Spleen (tissue), 7 donors: ENCODE measurements at regions not wholly inside any gene's neighbourhood (a gene's known extent, or its start where the extent isn't known, plus 50 kb on each side); places are given as distances from the start of the nearest gene placed in this dataset.

Experiments
- CTCF ChIP-seq, 11 experiments: fragments of 200-600 bp in 7 of 11; fragments of 450-650 bp in 4 of 11; sonication (generic) in 4 of 11; IDR thresholded peaks in 8 of 11; conservative IDR thresholded peaks in 3 of 11; 1 replicate in 7 of 11; 2 replicates in 4 of 11; pipeline versions ENCODE4 v1.4.0 to v1.8.0; 2016 to 2021; ENCODE audit warnings: antibody characterized with exemption in 11 of 11, inconsistent platforms in 4 of 11, mild to moderate bottlenecking in 1 of 11
- POLR2A ChIP-seq, 3 donors: fragments of 450-650 bp; IDR thresholded peaks; one replicate each; pipeline ENCODE4 v1.5.1; 2017; ENCODE audit warnings: antibody characterized with exemption in 3 of 3, mild to moderate bottlenecking in 1 of 3
- donor health status: DM: no; HTN: no; CAD: no; lungs with moderate emphysema.
- donor health status: DM: no; HTN: no; CAD: no.
- donor health status: DM: no; HTN: no; CAD: no.

- TF ChIP-seq CTCF (IDR thresholded peaks at IDR 0.05 in 8 of 11, conservative IDR thresholded peaks at IDR 0.05 in 3 of 11) (no peak), POLR2A (IDR thresholded peaks at IDR 0.05) (no peak)
Measured at GRCh38 chr3:81951636-81952035, 190.2 kb upstream of the GBE1 start.
